Renal pelvis (tissue), 1 donor: ENCODE measurements at regions not wholly inside any gene's neighbourhood (a gene's known extent, or its start where the extent isn't known, plus 50 kb on each side); places are given as distances from the start of the nearest gene placed in this dataset.

Source experiments
- DNase-seq: peaks from one replicate; pipeline ENCODE4 v3.0.0-alpha.2; 2013

GRCh38 chr13:36750046-36750445 lies 69.0 kb upstream of the RFXAP start:
- DNase-seq, result no peak

GRCh38 chr13:36750461-36750860 lies 68.6 kb upstream of the RFXAP start:
- DNase-seq, result no peak

GRCh38 chr13:36750946-36751345 lies 68.1 kb upstream of the RFXAP start:
- no peak for DNase-seq

- DNase-seq, result no peak
Measured at GRCh38 chr13:36752673-36753072, 66.3 kb upstream of the RFXAP start.

- no peak for DNase-seq
Measured at GRCh38 chr13:36753176-36753575, 65.8 kb upstream of the RFXAP start.

GRCh38 chr13:36758345-36758744 lies 60.7 kb upstream of the RFXAP start:
- peak; percentile 30 for DNase-seq

GRCh38 chr13:36763126-36763722 lies 55.8 kb upstream of the RFXAP start:
- no peak for DNase-seq

- DNase-seq, result no peak
Measured at GRCh38 chr13:36764536-36764935, 54.5 kb upstream of the RFXAP start.

GRCh38 chr13:36764957-36765356 lies 54.1 kb upstream of the RFXAP start:
- no peak for DNase-seq

GRCh38 chr13:36766295-36766694 lies 52.7 kb upstream of the RFXAP start:
- no peak for DNase-seq

- DNase-seq, result no peak
Measured at GRCh38 chr13:36767276-36767675, 51.7 kb upstream of the RFXAP start.

GRCh38 chr13:36769126-36769525 lies 49.9 kb upstream of the RFXAP start:
- DNase-seq, result no peak
